SK-N-SH treated with all-trans-retinoic acid at 6 μM for 48 hours (cell line): ENCODE measurements at regions not wholly inside any gene's neighbourhood (a gene's known extent, or its start where the extent isn't known, plus 50 kb on each side); places are given as distances from the start of the nearest gene placed in this dataset.

ENCODE experiments used
- ATAC-seq: fragments of 200-7000 bp; cut with Tn5 transposase; 3 replicates; pipeline ENCODE4 v1.9.1; 2020; ENCODE audit warnings: mild to moderate bottlenecking, moderate library complexity
- ARNTL ChIP-seq: fragments of 450-650 bp; formaldehyde crosslinking; IDR thresholded peaks from 2 replicates; pipeline ENCODE4 v1.5.0; 2020; ENCODE audit warnings: low read depth, mild to moderate bottlenecking, moderate library complexity, borderline replicate concordance
- BACH2 ChIP-seq: fragments of 250-450 bp; sonication (Bioruptor Pico); IDR thresholded peaks from 2 replicates; pipeline ENCODE4 v1.9.0; 2021; ENCODE audit warnings: mild to moderate bottlenecking, borderline replicate concordance
- CSDC2 ChIP-seq: fragments of 250-450 bp; sonication (Bioruptor Pico); IDR thresholded peaks from 2 replicates; pipeline ENCODE4 v1.5.0; 2020; ENCODE audit warnings: mild to moderate bottlenecking, moderate library complexity
- ESRRG ChIP-seq: fragments of 250-450 bp; sonication (Bioruptor Pico); IDR thresholded peaks from 2 replicates; pipeline ENCODE4 v1.6.1; 2021; ENCODE audit warnings: mild to moderate bottlenecking
- GLIS3 ChIP-seq: fragments of 250-450 bp; sonication (Bioruptor Pico); IDR thresholded peaks from 2 replicates; pipeline ENCODE4 v1.5.0; 2020; ENCODE audit warnings: mild to moderate bottlenecking, moderate library complexity
- ISL1 ChIP-seq: fragments of 250-450 bp; sonication (Bioruptor Pico); IDR thresholded peaks from 2 replicates; pipeline ENCODE4 v2.1.2; 2022; ENCODE audit warnings: mild to moderate bottlenecking, moderate library complexity
- OSR1 ChIP-seq: fragments of 250-450 bp; sonication (Bioruptor Pico); IDR thresholded peaks from 2 replicates; pipeline ENCODE4 v1.8.0; 2022; ENCODE audit warnings: moderate library complexity, mild to moderate bottlenecking, inconsistent platforms
- PPARA ChIP-seq: fragments of 250-450 bp; sonication (Bioruptor Pico); IDR thresholded peaks from 2 replicates; pipeline ENCODE4 v1.5.0; 2020; ENCODE audit warnings: mild to moderate bottlenecking, borderline replicate concordance
- RARB ChIP-seq: fragments of 250-450 bp; sonication (Bioruptor Pico); IDR thresholded peaks from 2 replicates; pipeline ENCODE4 v1.8.0; 2021; ENCODE audit warnings: mild to moderate bottlenecking, moderate library complexity
- SNAI2 ChIP-seq: fragments of 250-450 bp; sonication (Bioruptor Pico); IDR thresholded peaks from 2 replicates; pipeline ENCODE4 v1.5.0; 2020; ENCODE audit warnings: mild to moderate bottlenecking, moderate library complexity
- TOX ChIP-seq: fragments of 250-450 bp; sonication (Bioruptor Pico); IDR thresholded peaks from 2 replicates; pipeline ENCODE4 v1.8.0; 2021; ENCODE audit warnings: mild to moderate bottlenecking, moderate library complexity, borderline replicate concordance
- ZC3H10 ChIP-seq: fragments of 250-450 bp; sonication (Bioruptor Pico); IDR thresholded peaks from 2 replicates; pipeline ENCODE4 v1.5.1; 2021; ENCODE audit warnings: mild to moderate bottlenecking, moderate library complexity
- ZFP3 ChIP-seq: fragments of 250-450 bp; sonication (Bioruptor Pico); IDR thresholded peaks from 2 replicates; pipeline ENCODE4 v1.5.0; 2020; ENCODE audit warnings: mild to moderate bottlenecking, moderate library complexity
- ZFP30 ChIP-seq: fragments of 450-650 bp; formaldehyde crosslinking; IDR thresholded peaks from 2 replicates; pipeline ENCODE4 v1.5.0; 2022; ENCODE audit warnings: mild to moderate bottlenecking, moderate library complexity
- ZNF565 ChIP-seq: fragments of 450-650 bp; formaldehyde crosslinking; conservative IDR thresholded peaks from 2 replicates; pipeline ENCODE4 v1.5.0; 2020; ENCODE audit warnings: low read depth, mild to moderate bottlenecking, moderate library complexity
- ZNF70 ChIP-seq: fragments of 450-650 bp; formaldehyde crosslinking; IDR thresholded peaks from 2 replicates; pipeline ENCODE4 v1.5.0; 2020; ENCODE audit warnings: mild to moderate bottlenecking, moderate library complexity
- ZNF8 ChIP-seq: fragments of 450-650 bp; formaldehyde crosslinking; IDR thresholded peaks from 2 replicates; pipeline ENCODE4 v1.5.0; 2020; ENCODE audit warnings: mild to moderate bottlenecking, moderate library complexity
- TF ChIP-seq, protein P1 (sequence below): fragments of 250-450 bp; sonication (Bioruptor Pico); IDR thresholded peaks from 2 replicates; pipeline ENCODE4 v1.8.0; 2021; ENCODE audit warnings: low read depth, mild to moderate bottlenecking, moderate library complexity, borderline replicate concordance
- TF ChIP-seq, protein P2 (sequence below): fragments of 250-450 bp; sonication (Bioruptor Pico); IDR thresholded peaks from 2 replicates; pipeline ENCODE4 v1.5.0; 2020; ENCODE audit warnings: mild to moderate bottlenecking, moderate library complexity
- TF ChIP-seq, protein P3 (sequence below): fragments of 250-450 bp; sonication (Bioruptor Pico); IDR thresholded peaks from 2 replicates; pipeline ENCODE4 v1.8.0; 2020; ENCODE audit warnings: mild to moderate bottlenecking, moderate library complexity, borderline replicate concordance
- TF ChIP-seq, protein P4 (sequence below): fragments of 250-450 bp; sonication (Bioruptor Pico); IDR thresholded peaks from 2 replicates; pipeline ENCODE4 v1.5.1; 2020; ENCODE audit warnings: low read depth, mild to moderate bottlenecking, moderate library complexity

DNA sequence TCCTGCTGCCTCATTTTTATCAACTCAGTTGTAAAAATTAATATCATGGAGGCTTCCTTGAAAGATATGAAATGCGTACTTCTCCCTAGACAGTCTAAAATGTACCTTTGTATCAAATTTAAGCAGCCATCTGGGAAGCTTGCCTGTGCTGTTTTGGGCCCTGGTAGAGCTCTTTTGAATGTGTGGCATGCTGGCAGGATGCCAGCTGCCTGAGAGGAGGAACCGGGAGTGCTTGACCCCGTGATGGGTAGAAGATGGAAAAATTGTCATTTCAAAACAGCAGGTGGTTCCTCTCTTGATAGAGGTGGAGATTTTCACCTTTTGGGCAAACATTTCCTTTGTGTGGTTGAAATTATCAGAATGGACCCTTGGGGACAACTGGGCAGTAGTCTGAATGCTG, 245.3 kb downstream of the RPLP1 start:
- ATAC-seq: no peak
- TF ChIP-seq, protein P1, sequence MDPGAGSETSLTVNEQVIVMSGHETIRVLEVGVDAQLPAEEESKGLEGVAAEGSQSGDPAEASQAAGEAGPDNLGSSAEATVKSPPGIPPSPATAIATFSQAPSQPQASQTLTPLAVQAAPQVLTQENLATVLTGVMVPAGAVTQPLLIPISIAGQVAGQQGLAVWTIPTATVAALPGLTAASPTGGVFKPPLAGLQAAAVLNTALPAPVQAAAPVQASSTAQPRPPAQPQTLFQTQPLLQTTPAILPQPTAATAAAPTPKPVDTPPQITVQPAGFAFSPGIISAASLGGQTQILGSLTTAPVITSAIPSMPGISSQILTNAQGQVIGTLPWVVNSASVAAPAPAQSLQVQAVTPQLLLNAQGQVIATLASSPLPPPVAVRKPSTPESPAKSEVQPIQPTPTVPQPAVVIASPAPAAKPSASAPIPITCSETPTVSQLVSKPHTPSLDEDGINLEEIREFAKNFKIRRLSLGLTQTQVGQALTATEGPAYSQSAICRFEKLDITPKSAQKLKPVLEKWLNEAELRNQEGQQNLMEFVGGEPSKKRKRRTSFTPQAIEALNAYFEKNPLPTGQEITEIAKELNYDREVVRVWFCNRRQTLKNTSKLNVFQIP (CRISPR knock-in tag): no peak
- TF ChIP-seq ZNF70 (CRISPR knock-in tag): no peak
- TF ChIP-seq TOX: no peak
- TF ChIP-seq ZFP30 (CRISPR knock-in tag): no peak
- TF ChIP-seq ZFP3: no peak
- TF ChIP-seq ARNTL (CRISPR knock-in tag): no peak
- no peak for TF ChIP-seq GLIS3 (CRISPR knock-in tag)
- TF ChIP-seq ZNF8 (CRISPR knock-in tag): no peak
- TF ChIP-seq ESRRG (CRISPR knock-in tag): no peak

DNA sequence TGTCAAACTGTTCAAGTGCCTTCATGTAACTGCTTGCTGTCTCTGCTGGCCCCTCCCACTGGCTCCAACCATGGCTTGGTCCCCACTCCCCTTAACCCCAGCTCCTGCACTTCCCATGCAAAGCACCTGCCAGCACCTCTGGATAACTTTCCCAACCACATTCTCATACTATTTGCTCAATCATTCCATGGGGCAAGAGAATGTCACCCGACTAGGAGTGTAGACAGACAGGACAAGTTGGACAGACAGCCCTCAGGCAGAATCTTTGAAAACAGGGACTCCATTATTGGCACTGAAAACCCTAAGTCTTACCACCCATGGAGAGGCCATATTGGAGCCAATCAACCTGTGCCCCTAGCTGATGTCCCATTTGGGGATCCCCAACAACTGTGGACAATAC, 246.5 kb downstream of the RPLP1 start:
- no peak for ATAC-seq
- TF ChIP-seq ISL1 (CRISPR knock-in tag) (no peak), TOX (no peak), SNAI2 (CRISPR knock-in tag) (no peak), ARNTL (CRISPR knock-in tag) (no peak), PPARA (no peak), CSDC2 (no peak)
- TF ChIP-seq, protein P2, sequence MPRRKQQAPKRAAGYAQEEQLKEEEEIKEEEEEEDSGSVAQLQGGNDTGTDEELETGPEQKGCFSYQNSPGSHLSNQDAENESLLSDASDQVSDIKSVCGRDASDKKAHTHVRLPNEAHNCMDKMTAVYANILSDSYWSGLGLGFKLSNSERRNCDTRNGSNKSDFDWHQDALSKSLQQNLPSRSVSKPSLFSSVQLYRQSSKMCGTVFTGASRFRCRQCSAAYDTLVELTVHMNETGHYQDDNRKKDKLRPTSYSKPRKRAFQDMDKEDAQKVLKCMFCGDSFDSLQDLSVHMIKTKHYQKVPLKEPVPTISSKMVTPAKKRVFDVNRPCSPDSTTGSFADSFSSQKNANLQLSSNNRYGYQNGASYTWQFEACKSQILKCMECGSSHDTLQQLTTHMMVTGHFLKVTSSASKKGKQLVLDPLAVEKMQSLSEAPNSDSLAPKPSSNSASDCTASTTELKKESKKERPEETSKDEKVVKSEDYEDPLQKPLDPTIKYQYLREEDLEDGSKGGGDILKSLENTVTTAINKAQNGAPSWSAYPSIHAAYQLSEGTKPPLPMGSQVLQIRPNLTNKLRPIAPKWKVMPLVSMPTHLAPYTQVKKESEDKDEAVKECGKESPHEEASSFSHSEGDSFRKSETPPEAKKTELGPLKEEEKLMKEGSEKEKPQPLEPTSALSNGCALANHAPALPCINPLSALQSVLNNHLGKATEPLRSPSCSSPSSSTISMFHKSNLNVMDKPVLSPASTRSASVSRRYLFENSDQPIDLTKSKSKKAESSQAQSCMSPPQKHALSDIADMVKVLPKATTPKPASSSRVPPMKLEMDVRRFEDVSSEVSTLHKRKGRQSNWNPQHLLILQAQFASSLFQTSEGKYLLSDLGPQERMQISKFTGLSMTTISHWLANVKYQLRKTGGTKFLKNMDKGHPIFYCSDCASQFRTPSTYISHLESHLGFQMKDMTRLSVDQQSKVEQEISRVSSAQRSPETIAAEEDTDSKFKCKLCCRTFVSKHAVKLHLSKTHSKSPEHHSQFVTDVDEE (CRISPR knock-in tag): no peak
- TF ChIP-seq, protein P3, sequence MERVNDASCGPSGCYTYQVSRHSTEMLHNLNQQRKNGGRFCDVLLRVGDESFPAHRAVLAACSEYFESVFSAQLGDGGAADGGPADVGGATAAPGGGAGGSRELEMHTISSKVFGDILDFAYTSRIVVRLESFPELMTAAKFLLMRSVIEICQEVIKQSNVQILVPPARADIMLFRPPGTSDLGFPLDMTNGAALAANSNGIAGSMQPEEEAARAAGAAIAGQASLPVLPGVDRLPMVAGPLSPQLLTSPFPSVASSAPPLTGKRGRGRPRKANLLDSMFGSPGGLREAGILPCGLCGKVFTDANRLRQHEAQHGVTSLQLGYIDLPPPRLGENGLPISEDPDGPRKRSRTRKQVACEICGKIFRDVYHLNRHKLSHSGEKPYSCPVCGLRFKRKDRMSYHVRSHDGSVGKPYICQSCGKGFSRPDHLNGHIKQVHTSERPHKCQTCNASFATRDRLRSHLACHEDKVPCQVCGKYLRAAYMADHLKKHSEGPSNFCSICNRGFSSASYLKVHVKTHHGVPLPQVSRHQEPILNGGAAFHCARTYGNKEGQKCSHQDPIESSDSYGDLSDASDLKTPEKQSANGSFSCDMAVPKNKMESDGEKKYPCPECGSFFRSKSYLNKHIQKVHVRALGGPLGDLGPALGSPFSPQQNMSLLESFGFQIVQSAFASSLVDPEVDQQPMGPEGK (CRISPR knock-in tag): no peak
- TF ChIP-seq, protein P4, sequence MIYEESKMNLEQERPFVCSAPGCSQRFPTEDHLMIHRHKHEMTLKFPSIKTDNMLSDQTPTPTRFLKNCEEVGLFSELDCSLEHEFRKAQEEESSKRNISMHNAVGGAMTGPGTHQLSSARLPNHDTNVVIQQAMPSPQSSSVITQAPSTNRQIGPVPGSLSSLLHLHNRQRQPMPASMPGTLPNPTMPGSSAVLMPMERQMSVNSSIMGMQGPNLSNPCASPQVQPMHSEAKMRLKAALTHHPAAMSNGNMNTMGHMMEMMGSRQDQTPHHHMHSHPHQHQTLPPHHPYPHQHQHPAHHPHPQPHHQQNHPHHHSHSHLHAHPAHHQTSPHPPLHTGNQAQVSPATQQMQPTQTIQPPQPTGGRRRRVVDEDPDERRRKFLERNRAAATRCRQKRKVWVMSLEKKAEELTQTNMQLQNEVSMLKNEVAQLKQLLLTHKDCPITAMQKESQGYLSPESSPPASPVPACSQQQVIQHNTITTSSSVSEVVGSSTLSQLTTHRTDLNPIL (CRISPR knock-in tag): no peak
- TF ChIP-seq, all 23 proteins: peak for 0

DNA sequence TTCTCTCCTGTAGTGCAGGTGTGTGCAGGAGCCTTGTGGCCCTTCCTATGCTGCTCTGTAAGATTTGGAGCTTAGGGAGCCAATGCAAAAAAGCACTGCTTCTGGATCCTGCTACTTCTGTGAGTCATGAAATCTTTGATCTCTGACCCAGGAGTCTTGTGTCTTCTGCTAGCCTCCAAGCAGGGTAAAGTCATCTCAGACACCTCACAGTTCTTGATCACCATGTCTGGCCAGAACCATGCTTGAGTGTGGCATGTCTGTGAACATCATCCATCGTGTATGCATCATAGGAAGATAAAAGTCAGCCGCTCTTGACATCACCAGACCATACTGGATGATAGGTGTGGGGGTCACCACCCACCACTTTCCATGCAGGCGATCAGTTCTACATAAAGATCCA, 247.8 kb downstream of the RPLP1 start:
- TF ChIP-seq PPARA: no peak
- TF ChIP-seq, protein P3 (CRISPR knock-in tag): no peak
- TF ChIP-seq ZFP3: no peak
- no peak for TF ChIP-seq RARB (CRISPR knock-in tag)
- TF ChIP-seq OSR1 (CRISPR knock-in tag): no peak
- no peak for TF ChIP-seq ZNF70 (CRISPR knock-in tag)
- TF ChIP-seq, protein P1 (CRISPR knock-in tag): no peak
- TF ChIP-seq CSDC2: no peak
- TF ChIP-seq ZNF565 (CRISPR knock-in tag): no peak
- no peak for TF ChIP-seq ZNF8 (CRISPR knock-in tag)
- no peak for TF ChIP-seq ISL1 (CRISPR knock-in tag)
- TF ChIP-seq GLIS3 (CRISPR knock-in tag): no peak
- TF ChIP-seq ZC3H10 (CRISPR knock-in tag): no peak
- no peak for TF ChIP-seq BACH2 (CRISPR knock-in tag)
- TF ChIP-seq ESRRG (CRISPR knock-in tag): no peak
- ATAC-seq: no peak
